GM19238 (cell line): ENCODE measurements at regions not wholly inside any gene's neighbourhood (a gene's known extent, or its start where the extent isn't known, plus 50 kb on each side); places are given as distances from the start of the nearest gene placed in this dataset.
"Not testable (repeated sequence)": the region's sequence is repeated elsewhere in the genome, so short reads cannot be mapped to it uniquely, and the experiment has no call there.

Experiments
- DNase-seq: peaks from one replicate; pipeline ENCODE4 v3.0.0; 2011; ENCODE audit warnings: low spot score; ENCODE audit not compliant: insufficient read length

- not testable (repeated sequence) for DNase-seq
Measured at GRCh38 chrX:113373421-113373820, 532.8 kb upstream of the AMOT start.

- DNase-seq: no peak
Measured at GRCh38 chrX:113370006-113370405, 529.4 kb upstream of the AMOT start.

- DNase-seq: no peak
Measured at GRCh38 chrX:113369056-113369455, 528.4 kb upstream of the AMOT start.

- no peak for DNase-seq
Measured at GRCh38 chrX:113353134-113353533, 512.5 kb upstream of the AMOT start.

GRCh38 chrX:113330416-113330815, 489.8 kb upstream of the AMOT start:
- no peak for DNase-seq

- DNase-seq: no peak
Measured at GRCh38 chrX:113315927-113316326, 475.3 kb upstream of the AMOT start.

GRCh38 chrX:113305496-113305895, 464.9 kb upstream of the AMOT start:
- DNase-seq: no peak

GRCh38 chrX:113300580-113300979, 459.9 kb upstream of the AMOT start:
- no peak for DNase-seq

GRCh38 chrX:113297437-113297836, 456.8 kb upstream of the AMOT start:
- DNase-seq: no peak

GRCh38 chrX:113289503-113289902, 448.9 kb upstream of the AMOT start:
- no peak for DNase-seq

- DNase-seq: no peak
Measured at GRCh38 chrX:113287761-113288160, 447.1 kb upstream of the AMOT start.

- DNase-seq: no peak
Measured at GRCh38 chrX:113275804-113276203, 435.2 kb upstream of the AMOT start.

- DNase-seq: no peak
Measured at GRCh38 chrX:113274791-113275190, 434.2 kb upstream of the AMOT start.

- DNase-seq: no peak
Measured at GRCh38 chrX:113274345-113274744, 433.7 kb upstream of the AMOT start.

GRCh38 chrX:113269203-113269602, 428.6 kb upstream of the AMOT start:
- DNase-seq: no peak

GRCh38 chrX:113260474-113260873, 419.8 kb upstream of the AMOT start:
- no peak for DNase-seq

- no peak for DNase-seq
Measured at GRCh38 chrX:113222305-113222704, 381.7 kb upstream of the AMOT start.

GRCh38 chrX:113212052-113212451, 371.4 kb upstream of the AMOT start:
- no peak for DNase-seq

- no peak for DNase-seq
Measured at GRCh38 chrX:113202601-113203000, 362.0 kb upstream of the AMOT start.

- no peak for DNase-seq
Measured at GRCh38 chrX:113195949-113196348, 355.3 kb upstream of the AMOT start.

GRCh38 chrX:113192418-113192817, 351.8 kb upstream of the AMOT start:
- no peak for DNase-seq

GRCh38 chrX:113157496-113157895, 316.9 kb upstream of the AMOT start:
- no peak for DNase-seq

- not testable (repeated sequence) for DNase-seq
Measured at GRCh38 chrX:113154315-113154714, 313.7 kb upstream of the AMOT start.

- no peak for DNase-seq
Measured at GRCh38 chrX:113136836-113137235, 296.2 kb upstream of the AMOT start.
